MM.1S (cell line): ENCODE measurements at regions not wholly inside any gene's neighbourhood (a gene's known extent, or its start where the extent isn't known, plus 50 kb on each side); places are given as distances from the start of the nearest gene placed in this dataset.

Experiments used
- CTCF ChIP-seq: fragments of 300-600 bp; sonication (generic); IDR thresholded peaks from 2 replicates; pipeline ENCODE4 v1.5.1; 2016; ENCODE audit warnings: antibody characterized with exemption, low read length, mixed read lengths
- EZH2 ChIP-seq: fragments of 300-600 bp; sonication (generic); optimal IDR thresholded peaks from 2 replicates; pipeline ENCODE3; 2017; ENCODE audit warnings: low read depth, mild to moderate bottlenecking, antibody characterized with exemption, low read length, mixed read lengths
- EZH2phosphoT487 ChIP-seq: fragments of 300-600 bp; sonication (generic); IDR thresholded peaks from 2 replicates; pipeline ENCODE4 v1.6.1; 2018; ENCODE audit warnings: antibody characterized with exemption, low read length

GRCh38 chr2:160890667-160891352 is 269.4 kb upstream of the TANK start:
- TF ChIP-seq EZH2 (no peak), CTCF (no peak), EZH2phosphoT487 (no peak)
